Nephron progenitor cell (in vitro differentiated cells): ENCODE measurements at regions not wholly inside any gene's neighbourhood (a gene's known extent, or its start where the extent isn't known, plus 50 kb on each side); places are given as distances from the start of the nearest gene placed in this dataset.

Experiments used
- DNase-seq: peaks from one replicate; pipeline ENCODE4 v3.0.0; 2021
- H3K27ac Mint-ChIP-seq: 2 replicates; pipeline ENCODE4 v1.8.0; 2021; ENCODE audit warnings: mild to moderate bottlenecking, moderate library complexity, mixed read lengths
- H3K27me3 Mint-ChIP-seq: 2 replicates; pipeline ENCODE4 v1.8.0; 2021; ENCODE audit warnings: mild to moderate bottlenecking, low read depth, mixed read lengths; ENCODE audit not compliant: poor library complexity
- H3K36me3 Mint-ChIP-seq: 2 replicates; pipeline ENCODE4 v1.8.0; 2021; ENCODE audit warnings: low read depth, mixed read lengths
- H3K4me1 Mint-ChIP-seq: 2 replicates; pipeline ENCODE4 v1.8.0; 2021; ENCODE audit warnings: mixed read lengths
- H3K4me3 Mint-ChIP-seq: 2 replicates; pipeline ENCODE4 v1.8.0; 2021; ENCODE audit warnings: mild to moderate bottlenecking, moderate library complexity, mixed read lengths
- H3K9me3 Mint-ChIP-seq: 2 replicates; pipeline ENCODE4 v1.8.0; 2021; ENCODE audit warnings: mild to moderate bottlenecking, moderate library complexity, mixed read lengths
- TF ChIP-seq, protein P1 (sequence below): fragments of 200-600 bp; sonication (generic); IDR thresholded peaks from 2 replicates; pipeline ENCODE4 v1.5.0; 2021; ENCODE audit warnings: antibody characterized with exemption

DNA sequence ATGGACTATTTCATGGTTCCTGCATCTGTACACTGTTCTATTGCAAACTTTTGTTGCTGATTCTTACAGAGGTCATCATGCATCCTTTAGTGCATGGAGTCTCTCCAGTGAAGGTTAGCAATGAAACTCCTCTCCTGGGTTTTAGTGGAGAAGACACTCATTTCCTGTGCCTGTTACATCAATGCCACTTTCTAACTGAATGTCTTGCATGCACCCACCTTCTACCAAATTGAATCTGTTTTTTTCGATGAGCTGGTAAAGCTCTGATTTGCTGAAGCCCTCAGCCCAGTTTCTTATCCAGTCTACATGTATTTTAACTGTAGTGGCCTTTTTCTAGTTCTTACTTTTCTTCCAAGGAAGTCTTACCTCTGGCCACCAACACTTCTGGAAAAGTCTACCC lies 591.8 kb upstream of the ADAMTS16 start:
- H3K27me3 Mint-ChIP-seq = peaks cover 20% of the 10 kb centered on the region
- no peak overlapping the region for H3K27ac Mint-ChIP-seq
- H3K36me3 Mint-ChIP-seq = peaks cover 4% of the 10 kb centered on the region
- H3K4me1 Mint-ChIP-seq = peaks cover 52% of the 10 kb centered on the region
- no peak for DNase-seq
- H3K4me3 Mint-ChIP-seq = no peak overlapping the region
- TF ChIP-seq, protein P1, sequence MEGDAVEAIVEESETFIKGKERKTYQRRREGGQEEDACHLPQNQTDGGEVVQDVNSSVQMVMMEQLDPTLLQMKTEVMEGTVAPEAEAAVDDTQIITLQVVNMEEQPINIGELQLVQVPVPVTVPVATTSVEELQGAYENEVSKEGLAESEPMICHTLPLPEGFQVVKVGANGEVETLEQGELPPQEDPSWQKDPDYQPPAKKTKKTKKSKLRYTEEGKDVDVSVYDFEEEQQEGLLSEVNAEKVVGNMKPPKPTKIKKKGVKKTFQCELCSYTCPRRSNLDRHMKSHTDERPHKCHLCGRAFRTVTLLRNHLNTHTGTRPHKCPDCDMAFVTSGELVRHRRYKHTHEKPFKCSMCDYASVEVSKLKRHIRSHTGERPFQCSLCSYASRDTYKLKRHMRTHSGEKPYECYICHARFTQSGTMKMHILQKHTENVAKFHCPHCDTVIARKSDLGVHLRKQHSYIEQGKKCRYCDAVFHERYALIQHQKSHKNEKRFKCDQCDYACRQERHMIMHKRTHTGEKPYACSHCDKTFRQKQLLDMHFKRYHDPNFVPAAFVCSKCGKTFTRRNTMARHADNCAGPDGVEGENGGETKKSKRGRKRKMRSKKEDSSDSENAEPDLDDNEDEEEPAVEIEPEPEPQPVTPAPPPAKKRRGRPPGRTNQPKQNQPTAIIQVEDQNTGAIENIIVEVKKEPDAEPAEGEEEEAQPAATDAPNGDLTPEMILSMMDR = no peak
- peaks cover 14% of the 10 kb centered on the region for H3K9me3 Mint-ChIP-seq

DNA sequence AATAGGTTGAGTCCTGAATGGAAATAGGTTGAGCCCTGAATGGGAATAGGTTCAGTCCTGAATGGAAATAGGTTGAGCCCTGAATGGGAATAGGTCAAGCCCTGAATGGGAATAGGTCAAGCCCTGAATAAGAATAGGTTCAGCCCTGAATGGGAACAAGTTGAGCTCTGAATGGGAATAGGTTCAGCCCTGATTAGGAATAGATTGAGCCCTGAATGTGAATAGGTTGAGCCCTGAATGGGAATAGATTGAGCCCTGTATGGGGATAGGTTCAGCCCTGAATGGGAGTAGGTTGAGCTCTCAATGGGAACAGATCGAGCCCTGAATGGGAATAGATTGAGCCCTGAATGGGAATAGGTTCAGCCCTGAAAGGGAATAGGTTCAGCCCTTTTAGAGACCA lies 590.8 kb upstream of the ADAMTS16 start:
- Mint-ChIP-seq H3K4me3 (no peak overlapping the region), H3K36me3 (peaks cover 9% of the 10 kb centered on the region), H3K27me3 (peaks cover 20% of the 10 kb centered on the region), H3K4me1 (peaks cover 53% of the 10 kb centered on the region), H3K9me3 (peaks cover 20% of the 10 kb centered on the region), H3K27ac (no peak overlapping the region)
- DNase-seq = no peak
- TF ChIP-seq, protein P1 = no peak

DNA sequence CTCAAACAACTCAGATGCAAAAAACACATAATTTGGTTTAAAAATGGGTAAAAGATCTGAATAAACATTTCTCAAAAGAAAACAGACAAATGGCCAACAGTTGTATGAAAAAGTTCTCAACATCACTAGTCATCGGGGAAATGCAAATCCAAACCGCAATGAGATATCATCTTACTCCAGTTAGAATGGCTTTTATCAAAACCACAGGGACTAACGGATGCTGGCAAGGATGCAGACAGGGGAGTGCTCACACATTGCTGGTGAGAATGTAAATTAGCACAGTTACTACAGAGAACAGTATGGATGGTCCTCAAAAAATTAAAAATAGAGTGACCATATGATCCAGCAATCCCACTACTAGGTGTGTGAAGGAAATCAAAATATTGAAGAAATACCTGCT lies 589.1 kb upstream of the ADAMTS16 start:
- TF ChIP-seq, protein P1 = no peak
- Mint-ChIP-seq H3K4me3 (no peak overlapping the region), H3K27ac (no peak overlapping the region), H3K9me3 (peaks cover 20% of the 10 kb centered on the region), H3K36me3 (peaks cover 9% of the 10 kb centered on the region), H3K27me3 (peaks cover 23% of the 10 kb centered on the region), H3K4me1 (peaks cover 56% of the 10 kb centered on the region)
- DNase-seq = no peak

DNA sequence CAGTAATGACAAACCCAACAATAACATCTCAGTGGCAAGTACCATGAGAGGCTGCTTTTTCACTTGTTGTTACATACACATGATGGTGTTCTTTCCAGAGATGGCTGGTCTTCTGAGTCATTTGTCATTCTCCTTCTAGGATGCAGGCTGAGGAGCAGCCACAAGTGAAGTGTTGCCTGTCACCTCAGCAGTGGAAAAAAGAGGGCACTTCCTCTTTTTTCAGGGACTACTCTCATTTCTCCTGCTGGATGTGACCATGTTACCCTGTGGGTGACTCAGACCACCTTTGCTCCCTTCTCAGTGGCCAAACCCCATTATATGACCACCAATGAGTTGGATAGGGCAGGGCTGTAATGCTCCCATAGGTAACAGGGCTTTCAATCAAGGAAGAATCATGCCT lies 587.0 kb upstream of the ADAMTS16 start:
- Mint-ChIP-seq H3K27ac (no peak overlapping the region), H3K9me3 (peaks cover 20% of the 10 kb centered on the region)
- DNase-seq = no peak

DNA sequence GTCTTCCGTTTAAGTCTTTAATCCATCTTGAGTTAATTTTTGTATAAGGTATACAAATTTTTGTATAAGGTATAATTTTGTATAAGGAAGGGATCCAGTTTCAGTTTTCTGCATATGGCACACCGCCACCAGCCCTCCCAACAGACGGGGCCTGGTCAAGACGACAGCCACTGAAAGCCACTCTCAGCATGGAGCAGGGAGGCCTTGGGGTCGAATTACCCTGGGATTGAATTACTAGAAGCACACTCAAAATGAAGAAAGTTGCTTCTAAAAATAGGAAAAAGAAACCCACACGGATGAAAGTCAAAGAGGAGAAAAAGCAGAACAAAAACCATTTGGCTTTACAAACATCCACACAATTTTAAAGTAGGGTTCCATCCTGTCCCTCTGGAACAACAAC lies 586.2 kb upstream of the ADAMTS16 start:
- Mint-ChIP-seq H3K4me3 (peak overlapping the region; percentile 18), H3K27me3 (peaks cover 11% of the 10 kb centered on the region)
- DNase-seq = peak; percentile 27

More for the DNA sequence above, 587.0 kb upstream of the ADAMTS16 start:
- H3K27me3 Mint-ChIP-seq = peaks cover 11% of the 10 kb centered on the region
- no peak overlapping the region for H3K4me3 Mint-ChIP-seq
- H3K36me3 Mint-ChIP-seq = peaks cover 9% of the 10 kb centered on the region
- TF ChIP-seq, protein P1 = no peak
- peaks cover 54% of the 10 kb centered on the region for H3K4me1 Mint-ChIP-seq

More for the DNA sequence above, 586.2 kb upstream of the ADAMTS16 start:
- Mint-ChIP-seq H3K36me3 (peaks cover 9% of the 10 kb centered on the region), H3K27ac (peak overlapping the region; percentile 89), H3K9me3 (peaks cover 20% of the 10 kb centered on the region), H3K4me1 (peaks cover 54% of the 10 kb centered on the region)
- TF ChIP-seq, protein P1 = no peak
